GM12878 (cell line): ENCODE measurements at regions not wholly inside any gene's neighbourhood (a gene's known extent, or its start where the extent isn't known, plus 50 kb on each side); places are given as distances from the start of the nearest gene placed in this dataset.

Source experiments
- BHLHE40 ChIP-seq, 2 experiments: fragments of 450-650 bp in 1 of 2; IDR thresholded peaks; 2 replicates each; pipeline ENCODE4 v1.6.1; 2011 to 2017; ENCODE audit warnings: low read depth in 2 of 2, borderline replicate concordance in 1 of 2, improper control_type of control experiment in 1 of 2, low read length in 1 of 2, mild to moderate bottlenecking in 1 of 2
- CHD4 ChIP-seq: fragments of 200-600 bp; sonication (generic); IDR thresholded peaks from 2 replicates; pipeline ENCODE4 v1.6.1; 2016; ENCODE audit warnings: mild to moderate bottlenecking
- EED ChIP-seq: sonication (generic); IDR thresholded peaks from 2 replicates; pipeline ENCODE4 v1.6.1; 2016; ENCODE audit warnings: antibody characterized with exemption, low read depth
- EP300 ChIP-seq, 2 experiments: fragments of 150-350 bp in 1 of 2; IDR thresholded peaks; 2 replicates each; pipeline ENCODE4 v1.6.1; 2011 to 2012; ENCODE audit warnings: low read depth in 2 of 2, low read length in 2 of 2, borderline replicate concordance in 1 of 2, improper control_type of control experiment in 1 of 2, inconsistent platforms in 1 of 2; ENCODE audit not compliant: control insufficient read depth in 1 of 2
- FOXK2 ChIP-seq: fragments of 450-650 bp; IDR thresholded peaks from 2 replicates; pipeline ENCODE4 v1.6.1; 2017; ENCODE audit warnings: mild to moderate bottlenecking, moderate library complexity
- FOXM1 ChIP-seq: IDR thresholded peaks from 2 replicates; pipeline ENCODE4 v1.6.1; 2012; ENCODE audit warnings: low read depth, mild to moderate bottlenecking, inconsistent platforms, low read length, moderate library complexity
- HDAC2 ChIP-seq: fragments of 200-600 bp; sonication (generic); IDR thresholded peaks from 2 replicates; pipeline ENCODE4 v1.6.1; 2017
- IKZF2 ChIP-seq, 2 experiments: fragments of 450-650 bp; IDR thresholded peaks; 2 replicates each; pipeline ENCODE4 v1.6.1; 2017; ENCODE audit warnings: mild to moderate bottlenecking in 2 of 2, moderate library complexity in 2 of 2
- JUNB ChIP-seq: IDR thresholded peaks from 2 replicates; pipeline ENCODE4 v1.6.1; 2016; ENCODE audit warnings: antibody characterized with exemption, mild to moderate bottlenecking
- MTA2 ChIP-seq: fragments of 450-650 bp; IDR thresholded peaks from 2 replicates; pipeline ENCODE4 v1.6.1; 2016; ENCODE audit warnings: low read depth, mild to moderate bottlenecking, moderate library complexity
- NFXL1 ChIP-seq: fragments of 450-650 bp; IDR thresholded peaks from 2 replicates; pipeline ENCODE4 v1.6.1; 2017; ENCODE audit warnings: antibody characterized with exemption, mild to moderate bottlenecking, borderline replicate concordance
- NFYB ChIP-seq: IDR thresholded peaks from 2 replicates; pipeline ENCODE4 v1.6.1; 2011; ENCODE audit warnings: low read depth, mild to moderate bottlenecking, low read length, improper control_type of control experiment, moderate library complexity; ENCODE audit not compliant: insufficient read depth
- NR2F1 ChIP-seq: fragments of 450-650 bp; conservative IDR thresholded peaks from 2 replicates; pipeline ENCODE4 v1.6.1; 2017; ENCODE audit warnings: mild to moderate bottlenecking
- NRF1 ChIP-seq: conservative IDR thresholded peaks from 2 replicates; pipeline ENCODE4 v1.6.1; 2011; ENCODE audit warnings: mild to moderate bottlenecking, low read depth, low read length, improper control_type of control experiment
- POLR2AphosphoS5 ChIP-seq: IDR thresholded peaks from 2 replicates; pipeline ENCODE4 v1.6.1; 2011; ENCODE audit warnings: mild to moderate bottlenecking, low read length, inconsistent platforms
- RUNX3 ChIP-seq: IDR thresholded peaks from 2 replicates; pipeline ENCODE4 v1.6.1; 2012; ENCODE audit warnings: low read length, inconsistent platforms
- SPI1 ChIP-seq: IDR thresholded peaks from 2 replicates; pipeline ENCODE4 v1.6.1; 2011; ENCODE audit warnings: low read depth, mild to moderate bottlenecking, low read length, moderate library complexity, borderline replicate concordance; ENCODE audit not compliant: insufficient read depth
- TAF1 ChIP-seq: IDR thresholded peaks from 2 replicates; pipeline ENCODE4 v1.6.1; 2011; ENCODE audit warnings: mild to moderate bottlenecking, low read depth, low read length, borderline replicate concordance
- TCF12 ChIP-seq: IDR thresholded peaks from 2 replicates; pipeline ENCODE4 v1.6.1; 2011; ENCODE audit warnings: low read depth, mild to moderate bottlenecking, low read length
- ZBED1 ChIP-seq: IDR thresholded peaks from 2 replicates; pipeline ENCODE4 v1.6.1; 2016; ENCODE audit warnings: borderline replicate concordance
- ZNF24 ChIP-seq: fragments of 450-650 bp; IDR thresholded peaks from 2 replicates; pipeline ENCODE4 v1.6.1; 2017; ENCODE audit warnings: antibody characterized with exemption, mild to moderate bottlenecking
- ZNF384 ChIP-seq: IDR thresholded peaks from 2 replicates; pipeline ENCODE4 v1.6.1; 2012; ENCODE audit warnings: low read depth, mild to moderate bottlenecking, low read length, improper control_type of control experiment, borderline replicate concordance
- TF ChIP-seq, protein P1 (sequence below): fragments of 450-650 bp; IDR thresholded peaks from 2 replicates; pipeline ENCODE4 v1.6.1; 2017; ENCODE audit warnings: borderline replicate concordance
- TF ChIP-seq, protein P2 (sequence below): IDR thresholded peaks from 2 replicates; pipeline ENCODE4 v1.6.1; 2011; ENCODE audit warnings: mild to moderate bottlenecking, low read depth, low read length, moderate library complexity; ENCODE audit not compliant: insufficient replicate concordance
- TF ChIP-seq, protein P3 (sequence below): fragments of 450-650 bp; IDR thresholded peaks from 2 replicates; pipeline ENCODE4 v1.6.1; 2017; ENCODE audit warnings: low read depth, mild to moderate bottlenecking, moderate library complexity
- TF ChIP-seq, protein P4 (sequence below): fragments of 150-350 bp; IDR thresholded peaks from 2 replicates; pipeline ENCODE4 v1.6.1; 2016; ENCODE audit warnings: low read depth, low read length

DNA sequence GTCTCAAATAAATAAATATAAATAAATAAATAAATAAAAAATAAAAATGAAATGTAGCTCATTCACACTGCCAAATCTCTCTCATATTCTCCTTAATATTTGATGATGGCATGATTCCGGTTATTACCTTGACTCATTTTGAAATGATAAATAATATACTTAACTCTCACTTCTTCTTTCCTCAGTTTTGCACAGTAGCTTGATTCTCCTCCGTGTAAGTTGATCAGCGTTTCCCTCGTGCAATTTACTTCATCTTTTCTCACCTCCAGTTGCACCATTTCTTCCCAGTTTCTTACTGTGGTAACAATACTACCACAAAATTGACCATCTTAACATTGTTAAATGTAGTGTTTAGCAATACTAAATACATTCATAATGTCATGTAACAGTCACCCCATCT lies 111.6 kb downstream of the RIPK4 start (continued):
- TF ChIP-seq, protein P1, sequence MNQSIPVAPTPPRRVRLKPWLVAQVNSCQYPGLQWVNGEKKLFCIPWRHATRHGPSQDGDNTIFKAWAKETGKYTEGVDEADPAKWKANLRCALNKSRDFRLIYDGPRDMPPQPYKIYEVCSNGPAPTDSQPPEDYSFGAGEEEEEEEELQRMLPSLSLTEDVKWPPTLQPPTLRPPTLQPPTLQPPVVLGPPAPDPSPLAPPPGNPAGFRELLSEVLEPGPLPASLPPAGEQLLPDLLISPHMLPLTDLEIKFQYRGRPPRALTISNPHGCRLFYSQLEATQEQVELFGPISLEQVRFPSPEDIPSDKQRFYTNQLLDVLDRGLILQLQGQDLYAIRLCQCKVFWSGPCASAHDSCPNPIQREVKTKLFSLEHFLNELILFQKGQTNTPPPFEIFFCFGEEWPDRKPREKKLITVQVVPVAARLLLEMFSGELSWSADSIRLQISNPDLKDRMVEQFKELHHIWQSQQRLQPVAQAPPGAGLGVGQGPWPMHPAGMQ = no peak
- TF ChIP-seq NR2F1 = no peak
- TF ChIP-seq, protein P2, sequence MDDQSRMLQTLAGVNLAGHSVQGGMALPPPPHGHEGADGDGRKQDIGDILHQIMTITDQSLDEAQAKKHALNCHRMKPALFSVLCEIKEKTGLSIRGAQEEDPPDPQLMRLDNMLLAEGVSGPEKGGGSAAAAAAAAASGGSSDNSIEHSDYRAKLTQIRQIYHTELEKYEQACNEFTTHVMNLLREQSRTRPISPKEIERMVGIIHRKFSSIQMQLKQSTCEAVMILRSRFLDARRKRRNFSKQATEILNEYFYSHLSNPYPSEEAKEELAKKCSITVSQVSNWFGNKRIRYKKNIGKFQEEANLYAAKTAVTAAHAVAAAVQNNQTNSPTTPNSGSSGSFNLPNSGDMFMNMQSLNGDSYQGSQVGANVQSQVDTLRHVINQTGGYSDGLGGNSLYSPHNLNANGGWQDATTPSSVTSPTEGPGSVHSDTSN = no peak
- TF ChIP-seq MTA2 = peak; percentile 46; the same call in 1 of the 2 replicates
- peak; percentile 81 for TF ChIP-seq ZNF24
- TF ChIP-seq, protein P3, sequence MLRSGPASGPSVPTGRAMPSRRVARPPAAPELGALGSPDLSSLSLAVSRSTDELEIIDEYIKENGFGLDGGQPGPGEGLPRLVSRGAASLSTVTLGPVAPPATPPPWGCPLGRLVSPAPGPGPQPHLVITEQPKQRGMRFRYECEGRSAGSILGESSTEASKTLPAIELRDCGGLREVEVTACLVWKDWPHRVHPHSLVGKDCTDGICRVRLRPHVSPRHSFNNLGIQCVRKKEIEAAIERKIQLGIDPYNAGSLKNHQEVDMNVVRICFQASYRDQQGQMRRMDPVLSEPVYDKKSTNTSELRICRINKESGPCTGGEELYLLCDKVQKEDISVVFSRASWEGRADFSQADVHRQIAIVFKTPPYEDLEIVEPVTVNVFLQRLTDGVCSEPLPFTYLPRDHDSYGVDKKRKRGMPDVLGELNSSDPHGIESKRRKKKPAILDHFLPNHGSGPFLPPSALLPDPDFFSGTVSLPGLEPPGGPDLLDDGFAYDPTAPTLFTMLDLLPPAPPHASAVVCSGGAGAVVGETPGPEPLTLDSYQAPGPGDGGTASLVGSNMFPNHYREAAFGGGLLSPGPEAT = peak; percentile 18; the same call in 1 of the 2 replicates
- no peak for TF ChIP-seq CHD4
- TF ChIP-seq ZNF384 = no peak
- peak; percentile 66 for TF ChIP-seq SPI1
- TF ChIP-seq FOXM1 = no peak
- TF ChIP-seq RUNX3 = no peak
- no peak for TF ChIP-seq EP300 (IDR thresholded peaks at IDR 0.05; ENCODE audit: borderline replicate concordance in 1 of 2, control insufficient read depth in 1 of 2, low read depth in 2 of 2, low read length in 2 of 2)
- TF ChIP-seq, protein P4, sequence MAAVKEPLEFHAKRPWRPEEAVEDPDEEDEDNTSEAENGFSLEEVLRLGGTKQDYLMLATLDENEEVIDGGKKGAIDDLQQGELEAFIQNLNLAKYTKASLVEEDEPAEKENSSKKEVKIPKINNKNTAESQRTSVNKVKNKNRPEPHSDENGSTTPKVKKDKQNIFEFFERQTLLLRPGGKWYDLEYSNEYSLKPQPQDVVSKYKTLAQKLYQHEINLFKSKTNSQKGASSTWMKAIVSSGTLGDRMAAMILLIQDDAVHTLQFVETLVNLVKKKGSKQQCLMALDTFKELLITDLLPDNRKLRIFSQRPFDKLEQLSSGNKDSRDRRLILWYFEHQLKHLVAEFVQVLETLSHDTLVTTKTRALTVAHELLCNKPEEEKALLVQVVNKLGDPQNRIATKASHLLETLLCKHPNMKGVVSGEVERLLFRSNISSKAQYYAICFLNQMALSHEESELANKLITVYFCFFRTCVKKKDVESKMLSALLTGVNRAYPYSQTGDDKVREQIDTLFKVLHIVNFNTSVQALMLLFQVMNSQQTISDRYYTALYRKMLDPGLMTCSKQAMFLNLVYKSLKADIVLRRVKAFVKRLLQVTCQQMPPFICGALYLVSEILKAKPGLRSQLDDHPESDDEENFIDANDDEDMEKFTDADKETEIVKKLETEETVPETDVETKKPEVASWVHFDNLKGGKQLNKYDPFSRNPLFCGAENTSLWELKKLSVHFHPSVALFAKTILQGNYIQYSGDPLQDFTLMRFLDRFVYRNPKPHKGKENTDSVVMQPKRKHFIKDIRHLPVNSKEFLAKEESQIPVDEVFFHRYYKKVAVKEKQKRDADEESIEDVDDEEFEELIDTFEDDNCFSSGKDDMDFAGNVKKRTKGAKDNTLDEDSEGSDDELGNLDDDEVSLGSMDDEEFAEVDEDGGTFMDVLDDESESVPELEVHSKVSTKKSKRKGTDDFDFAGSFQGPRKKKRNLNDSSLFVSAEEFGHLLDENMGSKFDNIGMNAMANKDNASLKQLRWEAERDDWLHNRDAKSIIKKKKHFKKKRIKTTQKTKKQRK = no peak
- no peak for TF ChIP-seq TCF12
- TF ChIP-seq NFXL1 = no peak
- TF ChIP-seq EED = no peak
- TF ChIP-seq POLR2AphosphoS5 = no peak
- TF ChIP-seq BHLHE40 (IDR thresholded peaks at IDR 0.05; ENCODE audit: borderline replicate concordance in 1 of 2, low read depth in 2 of 2, low read length in 1 of 2) = peak in 1 of 2 experiments; percentile 54; a peak in 1 of 4 replicates
- TF ChIP-seq TAF1 = no peak
- no peak for TF ChIP-seq NFYB
- TF ChIP-seq IKZF2 (IDR thresholded peaks at IDR 0.05) = no peak; a peak in 2 of 4 replicates
- no peak for TF ChIP-seq ZBED1
- TF ChIP-seq HDAC2 = no peak
- TF ChIP-seq FOXK2 = no peak
- TF ChIP-seq NRF1 = no peak
- peak; percentile 56 for TF ChIP-seq JUNB
- TF ChIP-seq, all 136 proteins: peak for 6
